Esophagus squamous epithelium (tissue), 5 donors: ENCODE measurements at regions not wholly inside any gene's neighbourhood (a gene's known extent, or its start where the extent isn't known, plus 50 kb on each side); places are given as distances from the start of the nearest gene placed in this dataset.

Experiments
- DNase-seq: peaks from one replicate; lab custom pipeline; 2025; lab: John Stamatoyannopoulos, UW
- H3K27ac ChIP-seq, 4 donors: fragments of 200-600 bp; sonication (generic); one replicate each; pipeline ENCODE4 v1.5.1; 2016 to 2019; ENCODE audit warnings: mild to moderate bottlenecking in 1 of 4
- H3K27me3 ChIP-seq, 4 donors: fragments of 200-600 bp; sonication (generic); 1 replicate in 3 of 4; 2 replicates in 1 of 4; pipeline versions ENCODE4 v1.5.1 to v1.6.0; 2017 to 2021; ENCODE audit warnings: antibody characterized with exemption in 1 of 4
- H3K36me3 ChIP-seq, 3 donors: fragments of 200-600 bp; sonication (generic); one replicate each; pipeline ENCODE4 v1.5.1; 2016 to 2019
- H3K4me1 ChIP-seq, 3 donors: fragments of 200-600 bp; sonication (generic); one replicate each; pipeline ENCODE4 v1.5.1; 2017 to 2019
- H3K4me3 ChIP-seq, 4 donors: fragments of 200-600 bp; sonication (generic); 1 replicate in 3 of 4; 2 replicates in 1 of 4; pipeline ENCODE4 v1.5.1; 2016 to 2019; ENCODE audit warnings: mild to moderate bottlenecking in 2 of 4, moderate library complexity in 1 of 4
- H3K9me3 ChIP-seq, 3 donors: fragments of 200-600 bp; sonication (generic); one replicate each; pipeline ENCODE4 v1.5.1; 2016 to 2019
- CTCF ChIP-seq, 6 experiments: fragments of 450-650 bp in 4 of 6; fragments of 200-600 bp in 2 of 6; sonication (generic) in 2 of 6; IDR thresholded peaks; one replicate each; pipeline ENCODE4 v1.5.1; 2016 to 2019; ENCODE audit warnings: antibody characterized with exemption in 6 of 6, mild to moderate bottlenecking in 4 of 6, moderate library complexity in 4 of 6
- POLR2A ChIP-seq, 4 donors: fragments of 450-650 bp; IDR thresholded peaks; one replicate each; pipeline ENCODE4 v1.6.1; 2017; ENCODE audit warnings: antibody characterized with exemption in 4 of 4, mild to moderate bottlenecking in 4 of 4, moderate library complexity in 3 of 4
- WGBS, 2 donors: methylation state at CpG; one replicate each; pipeline ENCODE4 v1.1.5; 2018; 5-methylcytosine and 5-hydroxymethylcytosine counted together
- intact Hi-C: fragments of 100-400 bp; cut with DNase I; formaldehyde crosslinking; loops from one replicate; pipeline ENCODE4 v1.15.0; 2022
- donor health status: DM: yes; HTN: yes; CAD: no.

- intact Hi-C loops = no loop called here
- Histone ChIP-seq H3K4me3 (no peak overlapping the region), H3K27ac (no peak overlapping the region), H3K36me3 (no peaks in the 10 kb centered on the region), H3K9me3 (no peaks in the 10 kb centered on the region), H3K4me1 (no peaks in the 10 kb centered on the region), H3K27me3 (no peaks in the 10 kb centered on the region)
- TF ChIP-seq CTCF (IDR thresholded peaks at IDR 0.05) (no peak), POLR2A (IDR thresholded peaks at IDR 0.05) (no peak)
- 66 to 72% methylated on average over 6 to 8 of the region's 8 CpGs for WGBS, 2 donors
- DNase-seq = no peak
These were observed 438.3 kb downstream of the ZNF521 start for GRCh38 chr18:24913507-24914170.

- TF ChIP-seq CTCF (IDR thresholded peaks at IDR 0.05) (no peak), POLR2A (IDR thresholded peaks at IDR 0.05) (no peak)
- no peak overlapping the region for H3K27ac ChIP-seq
These were observed 437.8 kb downstream of the ZNF521 start for GRCh38 chr18:24914171-24914525.

GRCh38 chr18:24914685-24915084 lies 437.3 kb downstream of the ZNF521 start:
- H3K9me3 ChIP-seq = no peaks in the 10 kb centered on the region
- H3K4me1 ChIP-seq = no peaks in the 10 kb centered on the region
- DNase-seq = no peak
- intact Hi-C loops = no loop called here
- WGBS, 2 donors = 84 to 86% methylated on average over 8 of the region's 8 CpGs
- TF ChIP-seq POLR2A (IDR thresholded peaks at IDR 0.05) = no peak
- TF ChIP-seq CTCF (IDR thresholded peaks at IDR 0.05) = no peak
- no peaks in the 10 kb centered on the region for H3K36me3 ChIP-seq
- H3K27me3 ChIP-seq = no peaks in the 10 kb centered on the region
- H3K4me3 ChIP-seq = no peak overlapping the region
- H3K27ac ChIP-seq = no peak overlapping the region

More at GRCh38 chr18:24914171-24914525, 437.8 kb downstream of the ZNF521 start:
- WGBS, 2 donors = no CpG with 5 or more reads among the region's 1 CpG
- intact Hi-C loops = no loop called here
- Histone ChIP-seq H3K4me3 (no peak overlapping the region), H3K27me3 (no peaks in the 10 kb centered on the region), H3K9me3 (no peaks in the 10 kb centered on the region), H3K4me1 (no peaks in the 10 kb centered on the region), H3K36me3 (no peaks in the 10 kb centered on the region)
- no peak for DNase-seq

DNA sequence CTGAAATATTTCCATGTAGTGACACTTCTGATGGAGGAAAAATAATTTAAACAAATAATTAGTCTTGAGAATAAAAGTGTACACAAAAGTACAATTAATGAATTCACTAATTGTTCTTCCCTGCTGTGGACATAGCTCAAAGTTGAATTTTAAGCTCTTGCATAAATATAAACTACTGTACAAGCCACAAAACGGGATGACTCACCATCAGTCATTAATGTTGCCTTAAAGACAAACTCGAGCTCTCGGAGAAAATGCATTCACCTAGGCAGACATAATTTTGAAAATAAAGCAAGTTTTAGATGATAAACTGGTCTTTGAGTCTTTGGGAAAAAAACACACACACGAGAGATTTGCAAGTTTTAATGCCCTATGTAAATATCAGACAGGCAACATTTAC lies 436.4 kb downstream of the ZNF521 start:
- Histone ChIP-seq H3K4me1 (no peaks in the 10 kb centered on the region), H3K27me3 (no peaks in the 10 kb centered on the region), H3K27ac (no peak overlapping the region), H3K9me3 (no peaks in the 10 kb centered on the region), H3K36me3 (no peaks in the 10 kb centered on the region), H3K4me3 (no peak overlapping the region)
- DNase-seq = no peak
- 45 to 48% methylated on average over 4 of the region's 4 CpGs for WGBS, 2 donors
- TF ChIP-seq CTCF (IDR thresholded peaks at IDR 0.05) (no peak), POLR2A (IDR thresholded peaks at IDR 0.05) (no peak)
- intact Hi-C loops = no loop called here

GRCh38 chr18:24917767-24918166 lies 434.2 kb downstream of the ZNF521 start:
- TF ChIP-seq POLR2A (IDR thresholded peaks at IDR 0.05) (no peak), CTCF (IDR thresholded peaks at IDR 0.05) (no peak)
- intact Hi-C loops = no loop called here
- Histone ChIP-seq H3K36me3 (no peaks in the 10 kb centered on the region), H3K4me1 (no peaks in the 10 kb centered on the region), H3K27ac (no peak overlapping the region), H3K9me3 (no peaks in the 10 kb centered on the region), H3K4me3 (no peak overlapping the region), H3K27me3 (no peaks in the 10 kb centered on the region)
- DNase-seq = no peak
- 70 to 95% methylated on average over 7 to 8 of the region's 9 CpGs for WGBS, 2 donors
